Epithelial cell of proximal tubule (primary cell): ENCODE measurements at regions not wholly inside any gene's neighbourhood (a gene's known extent, or its start where the extent isn't known, plus 50 kb on each side); places are given as distances from the start of the nearest gene placed in this dataset.

Source experiments
- DNase-seq: peaks from one replicate; pipeline ENCODE4 v3.0.0-alpha.2; 2011; ENCODE audit warnings: low read depth
- H3K4me3 ChIP-seq: 2 replicates; pipeline ENCODE4 v1.5.1; 2011; ENCODE audit warnings: low read depth, mild to moderate bottlenecking, low read length
- CTCF ChIP-seq: conservative IDR thresholded peaks from 2 replicates; pipeline ENCODE4 v1.5.1; 2012; ENCODE audit warnings: low read depth, mild to moderate bottlenecking, low read length

GRCh38 chr2:53582556-53582955 is 185.0 kb upstream of the CHAC2 start:
- TF ChIP-seq CTCF: no peak
- no peak overlapping the region for H3K4me3 ChIP-seq
- no peak for DNase-seq

- no peak for TF ChIP-seq CTCF
- no peak for DNase-seq
- H3K4me3 ChIP-seq: no peak overlapping the region
Measured at GRCh38 chr2:53576166-53576565, 191.4 kb upstream of the CHAC2 start.

- no peak overlapping the region for H3K4me3 ChIP-seq
- DNase-seq: no peak
Measured at GRCh38 chr2:53575721-53576124, 191.9 kb upstream of the CHAC2 start.

GRCh38 chr2:53572696-53573095 is 194.9 kb upstream of the CHAC2 start:
- no peak for TF ChIP-seq CTCF
- H3K4me3 ChIP-seq: no peak overlapping the region
- no peak for DNase-seq

More at GRCh38 chr2:53575721-53576124, 191.9 kb upstream of the CHAC2 start:
- TF ChIP-seq CTCF: no peak

GRCh38 chr2:53569957-53570727 is 197.5 kb upstream of the CHAC2 start:
- no peak overlapping the region for H3K4me3 ChIP-seq
- DNase-seq: no peak
- TF ChIP-seq CTCF: no peak

GRCh38 chr2:53568469-53568868 is 199.1 kb upstream of the CHAC2 start:
- H3K4me3 ChIP-seq: no peak overlapping the region
- no peak for DNase-seq
- no peak for TF ChIP-seq CTCF

- no peak for TF ChIP-seq CTCF
- H3K4me3 ChIP-seq: no peak overlapping the region
- DNase-seq: no peak
Measured at GRCh38 chr2:53567073-53567472, 200.5 kb upstream of the CHAC2 start.
